GM12875 (cell line): ENCODE measurements at regions not wholly inside any gene's neighbourhood (a gene's known extent, or its start where the extent isn't known, plus 50 kb on each side); places are given as distances from the start of the nearest gene placed in this dataset.

ENCODE experiments used
- H3K4me3 ChIP-seq: one replicate; pipeline ENCODE4 v1.5.1; 2011; ENCODE audit warnings: low read depth, low read length, control low read depth
- CTCF ChIP-seq: IDR thresholded peaks from 2 replicates; pipeline ENCODE4 v1.5.1; 2011; ENCODE audit warnings: low read depth, mild to moderate bottlenecking, control low read depth, inconsistent platforms, low read length, moderate library complexity, borderline replicate concordance; ENCODE audit not compliant: insufficient read depth

DNA sequence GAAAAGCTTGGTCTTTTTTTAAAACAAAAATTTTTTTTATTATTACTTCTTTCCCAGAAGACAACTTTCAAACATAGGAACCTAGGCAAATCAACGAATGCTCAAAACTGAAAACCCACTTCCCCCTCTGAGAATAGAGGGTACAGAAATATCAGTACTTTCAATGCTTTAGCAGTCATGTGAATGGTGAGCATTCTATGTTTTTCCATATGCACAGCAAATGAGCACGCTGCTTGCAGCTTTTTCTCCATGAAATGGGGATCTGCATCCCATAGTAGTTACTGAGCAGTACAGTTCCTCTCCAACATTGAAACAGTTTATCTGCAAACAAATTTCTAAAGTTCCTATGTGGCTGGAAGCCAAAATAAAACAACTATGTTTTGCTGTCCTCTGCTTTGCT, 108.4 kb upstream of the BMP2K start:
- H3K4me3 ChIP-seq, result no peak overlapping the region

GRCh38 chr4:78669453-78669852, 106.7 kb upstream of the BMP2K start:
- no peak overlapping the region for H3K4me3 ChIP-seq
- peak; percentile 32; the same call in 1 of the 2 replicates for TF ChIP-seq CTCF

More for the DNA sequence above, 108.4 kb upstream of the BMP2K start:
- TF ChIP-seq CTCF, result no peak

DNA sequence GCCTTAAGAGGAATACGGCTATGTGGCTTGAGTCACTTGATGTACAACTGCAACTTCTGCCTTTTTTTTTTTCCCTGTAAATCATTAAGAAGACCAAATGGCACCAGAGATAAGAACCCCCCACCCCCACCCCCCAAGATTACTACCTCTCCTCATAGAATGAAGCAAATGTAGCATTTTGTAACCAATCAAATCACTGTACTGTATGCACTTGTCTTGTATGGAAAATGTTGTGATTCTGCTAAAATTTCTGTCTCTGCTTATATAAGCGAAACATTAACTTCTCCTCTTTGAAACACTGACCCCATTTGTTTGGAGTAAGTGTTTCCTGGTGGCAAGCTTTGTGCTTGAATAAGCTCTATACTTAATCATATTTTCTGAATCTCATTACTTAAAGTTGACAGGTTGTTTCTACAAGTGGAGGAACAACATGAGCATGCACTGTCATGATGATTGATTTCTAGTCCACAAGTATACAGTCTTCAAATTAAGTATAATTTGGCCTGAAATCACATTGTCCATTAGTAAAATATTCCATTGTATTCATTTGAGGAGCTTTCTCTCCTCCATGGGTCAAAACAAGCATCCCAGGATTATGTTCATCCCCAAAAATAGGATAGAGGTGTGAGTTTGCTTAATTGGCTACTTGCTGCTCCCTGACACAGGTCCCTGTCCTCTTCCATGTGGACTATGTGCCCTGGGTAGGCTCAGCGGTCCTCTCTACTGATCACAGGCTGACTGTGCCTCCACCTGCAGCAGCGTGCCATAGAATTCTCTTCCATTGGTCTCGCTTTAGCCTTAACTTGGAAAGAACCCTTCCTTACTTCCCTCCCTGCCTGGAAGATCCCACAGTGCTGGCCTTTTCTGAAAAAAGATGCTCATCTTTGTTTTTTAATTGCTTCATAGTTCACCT, 104.0 kb upstream of the BMP2K start:
- H3K4me3 ChIP-seq, result no peak overlapping the region
- no peak for TF ChIP-seq CTCF

GRCh38 chr4:78673337-78673736, 102.8 kb upstream of the BMP2K start:
- H3K4me3 ChIP-seq, result no peak overlapping the region
- TF ChIP-seq CTCF, result no peak

DNA sequence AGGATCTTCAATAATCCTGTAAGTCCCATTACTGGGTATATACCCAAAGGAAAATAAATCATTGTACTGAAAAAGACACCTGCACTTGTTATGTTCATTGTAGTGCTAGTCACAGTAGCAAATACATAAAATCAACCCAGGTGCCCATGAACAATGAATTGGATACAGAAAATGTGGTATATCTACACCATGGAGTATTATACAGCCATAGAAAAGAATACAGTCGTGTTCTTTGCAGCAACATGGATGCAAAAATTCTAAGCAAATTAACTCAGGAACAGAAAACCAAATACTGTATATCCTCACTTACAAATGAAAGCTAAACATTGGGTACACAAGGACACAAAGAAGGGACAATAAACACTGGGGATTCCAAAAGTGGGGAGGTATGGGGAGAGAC, 100.8 kb upstream of the BMP2K start:
- no peak overlapping the region for H3K4me3 ChIP-seq
- TF ChIP-seq CTCF, result no peak

DNA sequence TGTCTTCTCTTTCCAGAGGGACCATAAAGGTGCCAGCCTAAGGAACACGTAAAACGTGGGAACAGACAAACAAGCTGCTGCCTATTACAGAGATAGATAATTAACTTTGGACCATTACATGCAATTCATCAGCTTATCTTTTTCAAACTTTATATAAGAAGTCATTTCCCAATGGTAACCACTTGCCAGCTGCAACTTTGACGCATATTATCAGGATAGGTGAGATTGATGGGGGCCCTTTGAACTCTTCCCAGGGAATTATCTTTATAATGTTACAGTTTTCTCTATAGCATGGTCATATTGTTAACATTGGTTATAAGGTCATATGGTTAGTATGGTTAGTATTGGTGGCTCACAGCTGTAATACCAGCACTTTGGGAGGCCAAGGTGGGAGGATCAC, 94.1 kb upstream of the BMP2K start:
- H3K4me3 ChIP-seq, result no peak overlapping the region
- no peak for TF ChIP-seq CTCF

DNA sequence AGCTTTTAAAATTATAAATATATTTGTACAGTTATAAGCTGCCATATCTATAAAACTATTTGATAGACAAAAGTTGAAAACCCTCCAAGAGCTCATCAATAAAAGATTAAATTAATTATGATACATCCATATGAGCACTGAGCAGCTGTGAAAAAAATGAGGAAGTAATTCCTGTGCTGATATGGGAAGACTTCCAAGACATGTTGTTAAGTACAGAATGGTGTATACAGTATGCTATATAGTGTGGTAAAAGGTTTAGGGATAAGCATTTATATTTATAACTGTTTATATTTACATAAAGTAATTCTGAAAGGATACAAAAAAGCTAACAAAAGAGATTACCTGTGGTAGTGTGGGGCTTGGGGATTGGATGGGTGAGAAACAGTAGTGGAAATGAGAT, 92.8 kb upstream of the BMP2K start:
- no peak for TF ChIP-seq CTCF
- H3K4me3 ChIP-seq, result no peak overlapping the region
